H1 (cell line): ENCODE measurements at regions not wholly inside any gene's neighbourhood (a gene's known extent, or its start where the extent isn't known, plus 50 kb on each side); places are given as distances from the start of the nearest gene placed in this dataset.

Experiments used
- TF ChIP-seq, protein P1 (sequence below): IDR thresholded peaks from 2 replicates; pipeline ENCODE4 v1.6.1; 2012; ENCODE audit warnings: low read length, inconsistent platforms

DNA sequence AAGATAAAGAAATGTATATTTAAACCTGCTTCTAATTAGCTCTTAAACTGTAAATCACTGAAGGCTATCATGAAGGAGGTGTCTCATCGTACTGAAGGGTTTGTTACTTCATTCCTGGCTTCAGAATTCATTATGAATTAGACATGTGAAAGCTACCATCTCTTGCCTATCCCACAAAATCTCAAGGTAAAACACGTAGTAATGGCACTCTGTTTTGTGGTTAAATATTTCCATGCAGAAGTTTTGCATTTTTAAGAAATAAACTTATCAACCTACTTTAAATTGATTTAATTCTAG is 490.7 kb upstream of the NUDT12 start (continued):
- TF ChIP-seq, protein P1, sequence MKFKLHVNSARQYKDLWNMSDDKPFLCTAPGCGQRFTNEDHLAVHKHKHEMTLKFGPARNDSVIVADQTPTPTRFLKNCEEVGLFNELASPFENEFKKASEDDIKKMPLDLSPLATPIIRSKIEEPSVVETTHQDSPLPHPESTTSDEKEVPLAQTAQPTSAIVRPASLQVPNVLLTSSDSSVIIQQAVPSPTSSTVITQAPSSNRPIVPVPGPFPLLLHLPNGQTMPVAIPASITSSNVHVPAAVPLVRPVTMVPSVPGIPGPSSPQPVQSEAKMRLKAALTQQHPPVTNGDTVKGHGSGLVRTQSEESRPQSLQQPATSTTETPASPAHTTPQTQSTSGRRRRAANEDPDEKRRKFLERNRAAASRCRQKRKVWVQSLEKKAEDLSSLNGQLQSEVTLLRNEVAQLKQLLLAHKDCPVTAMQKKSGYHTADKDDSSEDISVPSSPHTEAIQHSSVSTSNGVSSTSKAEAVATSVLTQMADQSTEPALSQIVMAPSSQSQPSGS, result no peak
